GM12873 (cell line): ENCODE measurements at regions not wholly inside any gene's neighbourhood (a gene's known extent, or its start where the extent isn't known, plus 50 kb on each side); places are given as distances from the start of the nearest gene placed in this dataset.

Source experiments
- CTCF ChIP-seq: IDR thresholded peaks from 2 replicates; pipeline ENCODE4 v1.5.1; 2012; ENCODE audit warnings: low read depth, mild to moderate bottlenecking, moderate library complexity, low read length, control low read depth; ENCODE audit not compliant: insufficient read depth; ENCODE audit errors: missing control alignments

GRCh38 chr2:428591-428990, 140.7 kb upstream of the ALKAL2 start:
- no peak for TF ChIP-seq CTCF

- TF ChIP-seq CTCF, result no peak
Observed at GRCh38 chr2:425947-426346, 138.1 kb upstream of the ALKAL2 start.

GRCh38 chr2:425243-425642, 137.4 kb upstream of the ALKAL2 start:
- no peak for TF ChIP-seq CTCF

- TF ChIP-seq CTCF, result no peak
Observed at GRCh38 chr2:424306-425171, 136.6 kb upstream of the ALKAL2 start.

- TF ChIP-seq CTCF, result no peak
Observed at GRCh38 chr2:423479-423878, 135.6 kb upstream of the ALKAL2 start.

- TF ChIP-seq CTCF, result no peak
Observed at GRCh38 chr2:422676-423435, 135.0 kb upstream of the ALKAL2 start.

GRCh38 chr2:421406-421805, 133.5 kb upstream of the ALKAL2 start:
- no peak for TF ChIP-seq CTCF
